GM18502 (cell line): ENCODE measurements at regions not wholly inside any gene's neighbourhood (a gene's known extent, or its start where the extent isn't known, plus 50 kb on each side); places are given as distances from the start of the nearest gene placed in this dataset.

Experiments
- ATAC-seq: cut with Tn5 transposase; IDR thresholded peaks from one replicate; pipeline ENCODE4 v1.9.1; 2021; ENCODE audit warnings: mild to moderate bottlenecking; ENCODE audit not compliant: unreplicated experiment, poor library complexity

DNA sequence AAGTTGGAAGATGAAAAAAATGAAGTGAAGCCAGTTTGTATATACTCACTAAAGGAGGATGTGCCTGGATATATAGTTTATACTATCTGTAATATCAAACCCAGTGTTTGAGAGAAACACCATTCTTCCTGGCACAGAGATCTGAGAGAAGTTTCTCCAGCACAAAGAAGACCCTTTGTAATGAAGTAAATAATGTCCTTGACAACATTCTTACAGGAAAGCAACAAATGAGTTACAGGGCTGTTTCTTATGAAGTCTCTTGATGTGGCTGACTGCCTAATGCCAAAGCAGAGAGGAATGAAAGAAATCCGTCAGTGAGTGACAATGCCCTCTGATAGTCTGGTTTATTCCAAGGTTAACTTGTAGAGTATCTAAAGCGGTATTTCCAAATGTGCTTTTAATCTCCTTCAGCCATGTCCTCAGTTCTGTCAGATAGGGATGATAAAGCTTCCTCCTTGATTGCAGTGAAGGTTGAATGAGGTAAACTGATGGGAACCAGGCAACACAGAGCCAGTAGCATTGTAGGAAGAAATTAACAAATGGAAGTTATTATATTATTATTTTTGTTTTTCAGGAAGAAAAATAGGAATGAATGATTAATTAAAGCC lies 123.1 kb upstream of the ZNF608 start:
- no peak for ATAC-seq

GRCh38 chr5:124870070-124870469 lies 123.6 kb upstream of the ZNF608 start:
- no peak for ATAC-seq

DNA sequence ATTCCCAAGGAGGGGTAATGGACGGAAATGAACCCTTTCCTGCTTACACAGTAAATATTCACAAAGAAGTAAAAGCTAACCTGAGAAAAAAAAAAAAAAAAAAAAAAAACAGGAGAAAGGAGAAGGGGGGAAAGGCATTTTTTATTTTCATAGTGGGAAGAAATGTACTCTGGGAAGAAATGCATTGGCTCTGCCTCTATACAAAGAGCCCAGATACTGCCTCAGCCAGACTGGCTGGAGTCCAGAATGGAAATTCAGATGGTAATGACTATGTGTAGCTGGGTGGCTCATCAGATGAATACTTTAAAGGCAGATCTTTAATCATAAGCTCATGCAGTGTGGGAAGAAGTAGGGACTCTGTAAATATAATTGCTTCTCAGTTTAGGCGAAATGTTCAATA lies 124.9 kb upstream of the ZNF608 start:
- no peak for ATAC-seq

GRCh38 chr5:124872086-124872485 lies 125.6 kb upstream of the ZNF608 start:
- no peak for ATAC-seq

GRCh38 chr5:124872615-124873014 lies 126.2 kb upstream of the ZNF608 start:
- ATAC-seq = no peak

DNA sequence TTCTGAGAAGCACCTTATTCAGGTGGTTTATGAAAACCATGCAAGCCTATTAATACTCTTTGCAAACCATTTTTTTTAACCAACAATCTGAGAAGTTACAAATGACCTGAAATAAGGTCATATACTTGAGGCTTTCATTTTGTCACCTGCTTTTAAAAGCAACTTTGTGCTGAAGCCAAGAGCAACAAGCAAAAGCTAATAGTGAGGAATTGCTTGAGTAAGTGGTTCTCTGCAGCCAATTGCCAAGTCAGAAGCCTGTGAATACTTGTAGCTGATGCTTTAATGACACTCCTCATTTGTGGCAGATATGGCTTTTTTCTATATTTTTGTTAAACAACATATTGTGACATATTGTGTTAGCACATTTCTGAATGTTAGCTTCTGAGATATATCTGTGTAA lies 126.7 kb upstream of the ZNF608 start:
- ATAC-seq = no peak

DNA sequence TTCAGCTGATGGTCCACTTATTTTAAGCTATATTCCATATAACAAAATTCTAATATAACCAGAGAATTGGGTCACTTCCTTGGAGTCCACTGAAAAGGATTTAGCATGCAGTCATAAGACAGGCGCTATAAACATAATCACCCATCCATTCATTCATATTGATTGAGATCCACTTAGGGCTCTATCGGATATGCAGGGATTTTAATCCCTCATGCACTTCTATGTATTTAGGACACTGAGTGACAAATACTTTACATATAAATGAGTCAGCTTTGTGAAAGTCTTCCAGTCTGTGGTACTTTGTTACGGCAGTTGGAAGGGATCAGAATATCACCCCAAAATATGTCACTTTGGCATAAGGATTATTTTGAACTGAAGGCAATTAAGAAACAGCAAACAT lies 127.3 kb upstream of the ZNF608 start:
- no peak for ATAC-seq

- ATAC-seq = no peak
Observed at GRCh38 chr5:124876566-124876965, 130.1 kb upstream of the ZNF608 start.

DNA sequence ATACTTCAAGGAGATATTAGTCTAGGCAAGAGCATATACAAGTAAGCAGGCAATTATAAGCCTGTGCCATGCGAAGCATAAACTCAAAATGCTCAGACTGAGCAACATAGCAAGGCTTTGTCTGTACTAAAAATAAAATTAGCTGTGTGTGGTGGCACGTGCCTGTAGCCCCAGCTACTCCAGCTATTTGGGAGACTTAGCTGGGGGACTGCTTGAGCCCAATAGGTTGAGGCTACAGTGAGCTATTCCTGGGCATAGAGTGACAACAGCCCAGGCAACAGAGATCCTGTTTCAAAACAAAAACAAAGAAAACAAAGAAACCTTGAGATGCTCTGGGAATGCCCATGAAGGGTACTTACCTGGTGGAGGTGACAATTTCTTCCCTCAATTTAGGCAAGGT lies 130.5 kb upstream of the ZNF608 start:
- no peak for ATAC-seq

GRCh38 chr5:124877501-124878146 lies 131.2 kb upstream of the ZNF608 start:
- ATAC-seq = no peak

- ATAC-seq = no peak
Observed at GRCh38 chr5:124878583-124879342, 132.3 kb upstream of the ZNF608 start.

DNA sequence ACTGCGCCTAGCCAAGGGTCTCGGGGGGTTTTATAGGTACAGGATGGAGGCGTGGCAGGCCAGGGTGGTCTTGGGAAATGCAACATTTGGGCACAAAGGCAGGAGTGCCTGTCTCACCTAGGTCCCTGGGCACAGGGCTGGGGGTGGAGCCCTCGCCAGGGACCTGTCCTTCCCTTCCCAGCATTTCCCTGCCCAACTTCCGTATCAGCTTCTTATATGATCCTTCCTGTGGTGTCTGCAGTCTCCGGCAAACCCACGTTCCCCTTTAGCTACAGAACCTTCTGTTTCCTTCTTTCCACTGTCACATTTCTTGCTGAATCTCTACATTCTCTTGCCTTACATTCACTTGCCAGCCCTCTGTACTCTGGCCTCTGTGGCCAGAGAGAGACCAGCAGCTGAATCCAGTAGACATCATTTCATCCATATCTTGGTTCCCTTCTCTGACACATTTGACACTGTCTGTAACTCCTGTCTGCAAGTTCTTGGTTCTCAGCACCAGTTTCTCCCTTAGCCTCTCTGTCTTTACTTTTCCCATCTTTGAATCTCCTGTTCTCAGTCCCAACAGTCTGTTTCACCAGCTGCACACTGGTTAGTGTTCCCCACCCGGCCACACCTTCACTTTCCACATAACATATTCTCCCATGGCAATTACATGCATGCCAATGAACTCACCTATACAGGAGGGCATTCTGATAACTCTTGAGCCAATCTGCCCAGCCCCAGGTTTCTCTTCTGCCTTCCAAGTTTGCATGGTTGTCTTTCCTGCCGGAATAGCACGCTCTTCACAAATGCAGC lies 134.7 kb upstream of the ZNF608 start:
- ATAC-seq = no peak

- ATAC-seq = no peak
Observed at GRCh38 chr5:124883681-124884080, 137.2 kb upstream of the ZNF608 start.

DNA sequence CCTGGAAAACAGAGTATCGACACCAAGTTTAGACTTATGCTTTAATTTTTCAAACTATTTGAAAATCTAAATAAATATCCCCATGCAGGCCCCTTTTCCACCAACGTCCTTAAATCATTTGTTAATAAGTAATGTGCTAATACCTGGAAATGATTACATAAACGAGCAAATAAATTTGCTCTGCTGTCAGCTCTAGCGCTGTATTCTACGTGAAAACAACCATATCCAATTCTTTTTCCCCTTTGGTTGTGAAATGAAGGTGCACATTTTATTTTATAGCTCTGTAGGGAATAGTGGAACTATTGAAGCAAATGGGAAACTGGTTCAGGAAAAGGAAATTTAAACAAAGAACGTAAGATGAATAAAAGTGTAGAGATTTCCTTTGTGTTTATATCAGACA lies 137.7 kb upstream of the ZNF608 start:
- ATAC-seq = no peak

DNA sequence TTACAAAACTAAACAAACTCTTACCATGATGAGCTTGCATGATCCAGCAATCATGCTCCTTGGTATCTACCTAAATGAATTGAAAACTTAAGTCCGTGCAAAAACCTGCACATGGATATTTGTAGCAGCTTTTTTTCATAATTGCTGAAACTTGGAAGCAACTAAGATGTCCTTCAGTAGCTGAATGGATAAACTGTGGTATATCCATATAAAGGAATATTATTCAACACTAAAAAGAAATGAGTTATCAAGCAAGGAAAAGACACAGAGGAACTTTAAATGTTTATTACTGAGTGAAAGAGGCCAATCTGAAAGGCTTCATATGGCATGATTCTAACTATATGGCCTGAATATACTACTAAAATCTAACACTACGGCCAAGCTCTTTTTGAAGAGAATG lies 139.1 kb upstream of the ZNF608 start:
- ATAC-seq = no peak

DNA sequence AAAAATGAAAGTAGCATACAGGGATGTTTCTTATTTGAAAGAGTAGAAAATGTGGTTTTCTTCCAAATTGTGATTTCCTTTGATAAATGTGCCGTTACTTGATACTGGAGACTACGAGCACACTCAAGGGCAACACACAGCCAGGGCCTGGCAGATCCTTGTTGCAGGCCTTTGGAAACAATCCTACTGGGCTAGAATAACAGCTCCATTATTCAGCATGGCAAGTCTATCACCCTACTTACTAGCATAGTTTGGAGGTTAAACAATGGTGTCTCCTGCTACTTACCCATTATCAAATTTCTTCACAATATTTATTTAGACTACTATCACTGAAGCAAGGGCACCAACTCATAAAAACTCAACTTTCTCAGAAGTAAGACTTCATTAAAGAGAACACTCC lies 140.8 kb upstream of the ZNF608 start:
- no peak for ATAC-seq

- no peak for ATAC-seq
Observed at GRCh38 chr5:124888050-124888506, 141.6 kb upstream of the ZNF608 start.

DNA sequence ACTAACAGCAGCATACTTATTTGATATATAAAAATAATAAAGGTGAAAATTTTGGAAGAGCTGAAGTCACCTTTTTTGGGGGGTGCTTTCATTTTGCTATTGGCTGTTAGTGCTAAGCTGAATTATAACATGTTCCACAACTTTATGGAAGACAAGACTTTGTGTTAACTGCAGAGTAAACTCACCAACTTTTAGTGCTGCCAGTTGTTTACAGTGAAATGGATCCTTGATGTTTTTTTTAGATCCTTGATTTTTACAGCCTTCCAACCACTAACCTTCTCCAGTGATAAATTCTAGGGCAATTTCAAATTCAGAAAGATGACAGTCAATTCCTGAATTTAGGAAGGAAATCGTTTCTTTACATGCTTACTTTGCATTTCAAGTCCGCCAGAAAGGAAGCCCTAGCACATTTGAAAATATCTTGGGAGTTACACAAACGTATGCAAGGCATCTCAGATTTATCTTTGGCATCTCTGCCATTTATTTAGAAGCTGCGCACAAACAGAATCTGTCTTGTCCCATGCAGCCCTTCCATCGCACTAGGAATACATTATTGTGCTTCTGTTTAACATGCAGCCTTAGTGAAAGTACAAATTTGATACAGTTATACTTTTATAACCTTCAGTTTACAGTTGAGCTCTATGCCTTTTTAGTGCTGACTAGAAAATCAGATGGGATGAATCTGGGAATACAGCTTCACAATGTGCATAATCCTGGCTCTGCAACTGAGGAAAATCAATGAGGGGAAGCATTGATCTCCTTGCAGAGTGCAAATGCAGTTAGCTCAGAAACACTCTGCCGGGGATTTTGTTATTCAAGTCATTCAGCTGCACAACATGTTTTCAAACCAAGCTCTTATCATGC lies 142.4 kb upstream of the ZNF608 start:
- no peak for ATAC-seq

- no peak for ATAC-seq
Observed at GRCh38 chr5:124889486-124889825, 143.0 kb upstream of the ZNF608 start.

DNA sequence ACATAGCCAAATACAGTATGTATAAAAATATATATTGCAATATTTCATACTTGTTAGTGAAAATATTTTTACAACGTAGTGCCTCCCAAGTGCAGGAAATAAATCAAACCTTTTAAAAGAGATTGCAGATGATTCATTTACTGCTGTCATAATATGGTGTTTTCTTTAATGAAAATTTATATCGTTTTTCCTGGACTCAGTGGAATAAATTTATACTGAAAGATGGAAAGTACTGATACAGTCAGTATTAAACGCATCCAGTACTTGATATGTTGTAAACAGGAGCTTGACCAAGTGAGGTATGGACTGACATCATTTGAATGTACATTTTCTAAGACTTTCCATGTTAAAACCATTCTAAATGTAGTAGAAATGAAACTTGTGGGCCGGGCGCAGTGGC lies 143.4 kb upstream of the ZNF608 start:
- no peak for ATAC-seq
